MM.1S (cell line): ENCODE measurements at regions not wholly inside any gene's neighbourhood (a gene's known extent, or its start where the extent isn't known, plus 50 kb on each side); places are given as distances from the start of the nearest gene placed in this dataset.

Source experiments
- DNase-seq: peaks from one replicate; pipeline ENCODE4 v3.0.0-alpha.2; 2015
- H2AFZ ChIP-seq: fragments of 300-600 bp; sonication (generic); 2 replicates; pipeline ENCODE4 v1.6.0; 2016; ENCODE audit warnings: antibody characterized with exemption, low read length
- H3F3A ChIP-seq: fragments of 300-600 bp; sonication (generic); 2 replicates; pipeline ENCODE4 v1.6.1; 2016; ENCODE audit warnings: mild to moderate bottlenecking, antibody characterized with exemption, low read length, moderate library complexity, mixed read lengths; ENCODE audit not compliant: insufficient read depth
- H3K27ac ChIP-seq: fragments of 300-600 bp; sonication (generic); 2 replicates; pipeline ENCODE4 v1.5.1; 2016; ENCODE audit warnings: mild to moderate bottlenecking, low read length
- H3K27me3 ChIP-seq: fragments of 300-600 bp; sonication (generic); replicated peaks from 2 replicates; pipeline ENCODE4 v1.6.0; 2016; ENCODE audit warnings: low read length; ENCODE audit not compliant: insufficient read depth
- H3K36me3 ChIP-seq: fragments of 300-600 bp; sonication (generic); replicated peaks from 2 replicates; pipeline ENCODE4 v1.6.1; 2016; ENCODE audit warnings: mild to moderate bottlenecking, low read length, mixed read lengths; ENCODE audit not compliant: insufficient read depth
- H3K4me1 ChIP-seq: fragments of 300-600 bp; sonication (generic); 2 replicates; pipeline ENCODE4 v1.6.1; 2016; ENCODE audit warnings: low read length, mixed read lengths
- H3K4me2 ChIP-seq: fragments of 300-600 bp; sonication (generic); 2 replicates; pipeline ENCODE4 v1.6.0; 2016; ENCODE audit warnings: low read depth, low read length
- H3K4me3 ChIP-seq: fragments of 300-600 bp; sonication (generic); 2 replicates; pipeline ENCODE4 v1.5.1; 2016; ENCODE audit warnings: low read length, mixed read lengths
- H3K79me2 ChIP-seq: fragments of 300-600 bp; sonication (generic); 2 replicates; pipeline ENCODE4 v1.6.1; 2016; ENCODE audit warnings: mixed run types, low read length, mixed read lengths
- H3K9ac ChIP-seq: fragments of 300-600 bp; sonication (generic); 2 replicates; pipeline ENCODE4 v1.6.1; 2016; ENCODE audit warnings: low read length, mixed read lengths
- H3K9me2 ChIP-seq: fragments of 300-600 bp; sonication (generic); replicated peaks from 2 replicates; pipeline ENCODE4 v1.6.1; 2016; ENCODE audit warnings: mild to moderate bottlenecking, low read length, mixed read lengths; ENCODE audit not compliant: insufficient read depth
- H3K9me3 ChIP-seq: fragments of 300-600 bp; sonication (generic); replicated peaks from 2 replicates; pipeline ENCODE4 v1.6.1; 2016; ENCODE audit warnings: mild to moderate bottlenecking, low read length, mixed read lengths; ENCODE audit not compliant: insufficient read depth
- H4K20me1 ChIP-seq: fragments of 300-600 bp; sonication (generic); 2 replicates; pipeline ENCODE4 v1.6.1; 2016; ENCODE audit warnings: mild to moderate bottlenecking, low read length, moderate library complexity, mixed read lengths; ENCODE audit not compliant: insufficient read depth
- EZH2 ChIP-seq: fragments of 300-600 bp; sonication (generic); optimal IDR thresholded peaks from 2 replicates; pipeline ENCODE3; 2017; ENCODE audit warnings: low read depth, mild to moderate bottlenecking, antibody characterized with exemption, low read length, mixed read lengths
- EZH2phosphoT487 ChIP-seq: fragments of 300-600 bp; sonication (generic); IDR thresholded peaks from 2 replicates; pipeline ENCODE4 v1.6.1; 2018; ENCODE audit warnings: antibody characterized with exemption, low read length
- TF ChIP-seq, protein P1 (sequence below): fragments of 300-600 bp; sonication (generic); IDR thresholded peaks from 2 replicates; pipeline ENCODE4 v1.5.1; 2016; ENCODE audit warnings: antibody characterized with exemption, low read length, mixed read lengths

DNA sequence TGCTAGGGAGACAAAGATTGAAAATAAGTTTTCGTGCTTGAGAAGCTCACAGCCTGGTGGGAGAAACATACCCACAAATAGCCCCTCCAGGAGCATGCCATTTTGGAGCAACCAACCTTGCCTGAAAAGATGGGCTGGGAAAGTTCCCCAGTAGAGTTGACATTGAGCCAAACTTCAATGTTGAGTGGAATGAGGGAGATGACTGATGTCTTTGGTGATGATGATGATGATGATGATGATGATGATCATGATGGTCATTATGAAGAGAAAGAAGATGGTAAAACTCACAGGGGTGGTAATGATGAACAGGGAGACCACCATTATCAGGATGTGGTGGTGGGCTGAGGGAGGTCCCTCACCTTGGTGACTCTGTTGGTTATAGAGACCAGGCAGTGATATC is 50.1 kb upstream of the ADRA1D start:
- Histone ChIP-seq H3K9ac (no peak overlapping the region), H3K9me3 (no peaks in the 10 kb centered on the region), H4K20me1 (no peaks in the 10 kb centered on the region), H3K9me2 (no peaks in the 10 kb centered on the region), H3K27ac (no peak overlapping the region), H3K27me3 (no peaks in the 10 kb centered on the region), H3K4me2 (no peak overlapping the region), H3F3A (no peaks in the 10 kb centered on the region), H3K36me3 (no peaks in the 10 kb centered on the region), H3K4me1 (no peaks in the 10 kb centered on the region), H2AFZ (no peak overlapping the region), H3K79me2 (no peaks in the 10 kb centered on the region), H3K4me3 (no peak overlapping the region)
- no peak for DNase-seq
- TF ChIP-seq EZH2 (no peak), EZH2phosphoT487 (no peak)
- TF ChIP-seq, protein P1, sequence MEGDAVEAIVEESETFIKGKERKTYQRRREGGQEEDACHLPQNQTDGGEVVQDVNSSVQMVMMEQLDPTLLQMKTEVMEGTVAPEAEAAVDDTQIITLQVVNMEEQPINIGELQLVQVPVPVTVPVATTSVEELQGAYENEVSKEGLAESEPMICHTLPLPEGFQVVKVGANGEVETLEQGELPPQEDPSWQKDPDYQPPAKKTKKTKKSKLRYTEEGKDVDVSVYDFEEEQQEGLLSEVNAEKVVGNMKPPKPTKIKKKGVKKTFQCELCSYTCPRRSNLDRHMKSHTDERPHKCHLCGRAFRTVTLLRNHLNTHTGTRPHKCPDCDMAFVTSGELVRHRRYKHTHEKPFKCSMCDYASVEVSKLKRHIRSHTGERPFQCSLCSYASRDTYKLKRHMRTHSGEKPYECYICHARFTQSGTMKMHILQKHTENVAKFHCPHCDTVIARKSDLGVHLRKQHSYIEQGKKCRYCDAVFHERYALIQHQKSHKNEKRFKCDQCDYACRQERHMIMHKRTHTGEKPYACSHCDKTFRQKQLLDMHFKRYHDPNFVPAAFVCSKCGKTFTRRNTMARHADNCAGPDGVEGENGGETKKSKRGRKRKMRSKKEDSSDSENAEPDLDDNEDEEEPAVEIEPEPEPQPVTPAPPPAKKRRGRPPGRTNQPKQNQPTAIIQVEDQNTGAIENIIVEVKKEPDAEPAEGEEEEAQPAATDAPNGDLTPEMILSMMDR = no peak
